Myocyte (in vitro differentiated cells): ENCODE measurements at regions not wholly inside any gene's neighbourhood (a gene's known extent, or its start where the extent isn't known, plus 50 kb on each side); places are given as distances from the start of the nearest gene placed in this dataset.
"Not testable (repeated sequence)": the region's sequence is repeated elsewhere in the genome, so short reads cannot be mapped to it uniquely, and the experiment has no call there.

Source experiments
- DNase-seq: peaks from one replicate; pipeline ENCODE4 v3.0.0-alpha.2; 2012; ENCODE audit warnings: low read depth

- no peak for DNase-seq
Observed at GRCh38 chr12:33323823-33324222, 115.8 kb downstream of the SYT10 start.

GRCh38 chr12:33322519-33322918, 117.1 kb downstream of the SYT10 start:
- peak; percentile 16 for DNase-seq

- no peak for DNase-seq
Observed at GRCh38 chr12:33317746-33318145, 121.9 kb downstream of the SYT10 start.

GRCh38 chr12:33314223-33314622, 125.4 kb downstream of the SYT10 start:
- no peak for DNase-seq

- no peak for DNase-seq
Observed at GRCh38 chr12:33313476-33313875, 126.1 kb downstream of the SYT10 start.

GRCh38 chr12:33310471-33310870, 129.1 kb downstream of the SYT10 start:
- DNase-seq = no peak

- DNase-seq = no peak
Observed at GRCh38 chr12:33304176-33304575, 135.4 kb downstream of the SYT10 start.

GRCh38 chr12:33296529-33296928, 143.1 kb downstream of the SYT10 start:
- DNase-seq = no peak

GRCh38 chr12:33290703-33291102, 148.9 kb downstream of the SYT10 start:
- DNase-seq = no peak

GRCh38 chr12:33283054-33283453, 156.6 kb downstream of the SYT10 start:
- DNase-seq = no peak

- no peak for DNase-seq
Observed at GRCh38 chr12:33277376-33277775, 162.2 kb downstream of the SYT10 start.

GRCh38 chr12:33267641-33268040, 172.0 kb downstream of the SYT10 start:
- DNase-seq = no peak

GRCh38 chr12:33265900-33266299, 173.7 kb downstream of the SYT10 start:
- DNase-seq = no peak

GRCh38 chr12:33265033-33265731, 174.4 kb downstream of the SYT10 start:
- no peak for DNase-seq

GRCh38 chr12:33253178-33253577, 186.4 kb downstream of the SYT10 start:
- no peak for DNase-seq

- DNase-seq = no peak
Observed at GRCh38 chr12:33251548-33251947, 188.1 kb downstream of the SYT10 start.

- no peak for DNase-seq
Observed at GRCh38 chr12:33248364-33248763, 191.3 kb downstream of the SYT10 start.

- DNase-seq = no peak
Observed at GRCh38 chr12:33247625-33248024, 192.0 kb downstream of the SYT10 start.

GRCh38 chr12:33245434-33245833, 194.2 kb downstream of the SYT10 start:
- DNase-seq = no peak

- no peak for DNase-seq
Observed at GRCh38 chr12:33226671-33227070, 212.9 kb downstream of the SYT10 start.

- DNase-seq = no peak
Observed at GRCh38 chr12:33223956-33224355, 215.7 kb downstream of the SYT10 start.

GRCh38 chr12:33222357-33222756, 217.3 kb downstream of the SYT10 start:
- DNase-seq = no peak

GRCh38 chr12:33205981-33206380, 233.6 kb downstream of the SYT10 start:
- DNase-seq = no peak

GRCh38 chr12:33194389-33194788, 245.2 kb downstream of the SYT10 start:
- not testable (repeated sequence) for DNase-seq
